ENCODE measurements at regions not wholly inside any gene's neighbourhood (a gene's known extent, or its start where the extent isn't known, plus 50 kb on each side); places are given as distances from the start of the nearest gene placed in this dataset.
"Not testable (repeated sequence)": the region's sequence is repeated elsewhere in the genome, so short reads cannot be mapped to it uniquely, and the experiment has no call there.

GRCh38 chr4:126182336-126182735 lies 867.6 kb downstream of the FAT4 start:
- no peak for DNase-seq

- no peak for DNase-seq
Observed at GRCh38 chr4:126182786-126183185, 868.0 kb downstream of the FAT4 start.

GRCh38 chr4:126183206-126183605 lies 868.5 kb downstream of the FAT4 start:
- DNase-seq, result no peak

GRCh38 chr4:126191536-126191935 lies 876.8 kb downstream of the FAT4 start:
- no peak for DNase-seq

DNA sequence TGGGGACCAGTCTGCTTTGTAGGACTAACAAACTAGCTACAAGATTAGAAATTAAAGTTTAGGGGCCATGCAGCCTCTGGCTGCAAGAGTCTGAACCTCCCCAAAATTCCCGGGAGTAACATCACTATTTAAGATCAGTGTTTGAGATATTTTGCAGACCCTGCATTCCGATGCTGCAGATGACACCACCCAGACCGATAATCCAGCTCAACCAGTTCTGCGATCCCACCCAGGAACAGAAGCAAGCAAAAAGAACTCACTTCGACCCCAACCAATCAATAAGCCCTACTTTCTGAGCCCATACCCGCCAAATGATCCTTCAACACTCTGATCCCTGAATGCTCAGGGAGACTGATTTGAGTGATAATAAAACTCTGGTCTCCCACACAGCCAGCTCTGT lies 877.8 kb downstream of the FAT4 start:
- no peak for DNase-seq

- not testable (repeated sequence) for DNase-seq
Observed at GRCh38 chr4:126201251-126202138, 886.7 kb downstream of the FAT4 start.

DNA sequence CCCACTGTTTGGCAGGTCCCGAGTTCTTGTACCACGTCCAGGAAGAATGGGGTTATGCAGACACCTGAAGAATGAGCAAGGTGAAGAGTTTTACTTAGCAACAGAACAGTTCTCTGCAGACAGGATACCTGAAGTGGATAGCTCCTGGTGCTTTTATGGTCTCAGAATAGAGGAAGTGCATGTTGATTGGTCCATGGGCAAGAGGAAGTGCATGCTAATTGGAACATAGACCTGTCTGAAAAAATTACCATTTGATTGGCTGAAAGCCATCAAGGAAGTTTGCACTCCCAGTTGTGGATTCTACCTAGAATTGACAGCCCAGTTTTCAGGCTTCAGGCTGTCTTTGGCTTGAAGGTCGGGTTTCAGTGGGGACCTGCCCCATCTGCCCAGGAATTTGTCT lies 887.5 kb downstream of the FAT4 start:
- DNase-seq, result no peak

GRCh38 chr4:126207910-126208309 lies 893.2 kb downstream of the FAT4 start:
- no peak for DNase-seq

GRCh38 chr4:126209147-126209546 lies 894.4 kb downstream of the FAT4 start:
- DNase-seq, result no peak

GRCh38 chr4:126213996-126214395 lies 899.2 kb downstream of the FAT4 start:
- no peak for DNase-seq

- no peak for DNase-seq
Observed at GRCh38 chr4:126215759-126216158, 901.0 kb downstream of the FAT4 start.

GRCh38 chr4:126216611-126217010 lies 901.9 kb downstream of the FAT4 start:
- DNase-seq, result no peak

DNA sequence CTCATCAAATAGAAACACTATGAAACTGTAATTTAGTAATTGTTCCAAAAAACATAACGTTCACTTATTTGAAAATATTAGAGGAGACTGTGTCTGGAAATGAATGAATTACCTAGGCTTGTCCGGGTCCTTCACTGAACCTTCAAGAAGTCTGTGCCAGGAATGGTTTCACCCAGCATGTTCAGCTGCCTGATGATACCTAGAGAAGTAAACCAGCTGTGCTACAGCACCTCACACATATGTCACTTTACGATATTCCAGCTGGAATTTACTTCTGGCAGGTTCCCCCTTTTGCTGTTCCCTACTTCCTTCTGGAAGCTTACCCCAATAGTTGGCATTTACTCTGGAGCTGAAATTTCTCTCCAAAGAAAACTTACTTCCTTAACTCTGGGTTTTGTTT lies 906.5 kb downstream of the FAT4 start:
- no peak for DNase-seq

DNA sequence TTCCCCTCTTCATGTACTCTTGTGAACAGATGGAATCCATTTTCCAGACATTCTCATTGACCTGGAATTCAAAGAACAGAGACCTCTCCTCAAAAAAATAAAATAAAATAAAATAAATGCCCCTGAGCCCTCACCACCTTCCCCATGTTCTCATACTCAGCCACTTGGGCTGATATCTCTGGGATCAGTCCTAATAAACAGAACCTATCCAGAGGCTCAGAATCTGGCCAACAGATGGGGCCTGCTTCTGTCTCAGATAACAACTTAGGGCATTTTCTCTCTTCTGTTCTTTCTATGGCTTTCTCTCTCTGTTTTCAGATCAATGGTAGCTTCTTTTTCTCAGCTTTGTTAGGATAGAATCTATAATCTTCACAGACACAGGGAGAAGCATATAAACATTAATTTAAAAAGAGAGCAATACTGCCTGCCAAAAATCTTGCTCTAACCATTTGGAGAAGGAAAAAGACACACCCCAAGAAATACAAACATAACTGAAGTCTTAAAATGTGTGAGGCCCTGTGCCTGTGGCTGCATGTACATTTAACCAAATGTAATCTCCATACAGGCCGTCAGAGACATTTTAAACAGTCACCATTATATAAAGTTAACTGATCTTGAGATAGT lies 907.1 kb downstream of the FAT4 start:
- DNase-seq, result no peak

DNA sequence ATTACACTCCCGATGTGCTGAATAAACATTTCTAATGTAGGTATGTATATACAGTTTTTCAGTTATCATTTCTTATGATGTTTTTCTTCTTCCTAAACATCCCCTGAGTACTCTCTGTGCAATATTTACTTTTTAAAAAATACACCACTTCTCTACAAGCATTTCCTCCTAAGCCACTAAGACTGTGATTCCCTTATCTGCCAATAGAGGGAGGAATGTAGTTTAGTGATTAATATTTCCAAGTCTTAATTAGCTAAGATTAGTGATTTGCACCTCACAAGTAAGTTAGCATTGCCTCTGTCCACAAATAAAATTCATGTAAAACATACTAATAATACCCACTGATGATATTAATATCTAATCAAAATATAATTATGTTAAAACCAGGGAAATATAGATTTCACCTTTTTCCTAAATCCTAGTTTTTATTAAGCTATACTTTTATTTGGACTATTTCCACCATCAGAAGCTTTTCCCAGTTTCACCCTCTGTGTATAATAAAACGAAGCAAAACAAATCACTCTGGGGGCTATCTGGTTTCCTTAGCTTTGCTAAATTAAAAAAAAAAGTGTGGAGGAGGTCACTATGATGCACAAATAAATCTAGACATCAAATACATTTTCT lies 909.1 kb downstream of the FAT4 start:
- DNase-seq, result no peak

DNA sequence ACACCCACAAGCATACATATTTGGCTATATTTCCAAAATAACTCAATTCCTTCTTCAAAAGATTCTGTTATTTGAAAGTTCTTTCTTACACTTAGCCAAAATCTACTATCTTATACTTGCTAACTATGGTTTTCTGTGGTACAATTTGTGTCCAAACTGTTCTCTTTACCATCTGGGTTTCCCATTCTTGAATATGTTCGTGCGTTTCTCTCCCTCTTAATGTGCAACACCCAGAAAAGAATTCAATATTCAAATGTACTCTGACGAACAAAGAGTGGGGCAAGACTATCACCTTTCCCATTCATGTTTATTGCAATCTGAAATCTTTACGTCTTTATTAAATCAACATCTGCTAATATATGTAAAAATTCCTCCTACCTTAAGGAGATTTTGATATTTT lies 912.7 kb downstream of the FAT4 start:
- DNase-seq, result no peak

- DNase-seq, result no peak
Observed at GRCh38 chr4:126230269-126230668, 915.5 kb downstream of the FAT4 start.

DNA sequence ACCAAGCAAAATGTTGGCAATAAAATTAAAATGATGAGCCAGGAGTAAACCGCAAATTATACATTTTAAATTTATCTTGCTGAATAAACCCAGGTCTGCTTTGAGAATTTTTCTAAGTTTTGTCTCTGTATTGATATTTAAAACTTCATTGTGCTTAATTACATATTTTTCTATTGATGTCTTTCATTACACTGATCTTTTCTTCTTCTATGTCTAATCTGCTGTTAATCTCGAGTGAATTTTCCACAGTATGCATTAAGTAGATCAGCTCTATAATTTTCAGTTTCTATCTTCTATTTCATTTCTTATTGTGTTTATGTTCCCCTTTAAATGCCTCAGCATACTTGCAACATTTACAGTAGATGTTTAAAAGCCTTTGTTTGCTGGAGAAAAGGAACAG lies 918.7 kb downstream of the FAT4 start:
- no peak for DNase-seq

DNA sequence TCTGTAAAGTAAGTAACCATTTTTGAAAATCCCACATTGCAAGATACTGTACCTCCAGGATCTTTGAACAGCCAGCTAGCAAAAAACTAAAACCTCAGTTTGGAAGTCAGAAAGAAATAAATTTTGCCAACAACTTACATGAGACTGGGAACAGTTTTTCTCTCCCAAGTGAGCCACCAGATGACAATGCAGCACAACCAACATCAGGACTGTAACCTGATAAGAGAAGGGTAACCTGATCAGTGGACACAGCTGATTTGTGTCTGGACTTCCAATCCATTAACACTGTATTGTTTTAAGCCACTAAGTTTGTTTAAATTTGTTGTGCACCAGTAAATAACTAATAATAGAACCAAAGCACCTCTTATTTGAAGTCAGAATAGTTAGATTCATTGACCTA lies 923.3 kb downstream of the FAT4 start:
- no peak for DNase-seq

DNA sequence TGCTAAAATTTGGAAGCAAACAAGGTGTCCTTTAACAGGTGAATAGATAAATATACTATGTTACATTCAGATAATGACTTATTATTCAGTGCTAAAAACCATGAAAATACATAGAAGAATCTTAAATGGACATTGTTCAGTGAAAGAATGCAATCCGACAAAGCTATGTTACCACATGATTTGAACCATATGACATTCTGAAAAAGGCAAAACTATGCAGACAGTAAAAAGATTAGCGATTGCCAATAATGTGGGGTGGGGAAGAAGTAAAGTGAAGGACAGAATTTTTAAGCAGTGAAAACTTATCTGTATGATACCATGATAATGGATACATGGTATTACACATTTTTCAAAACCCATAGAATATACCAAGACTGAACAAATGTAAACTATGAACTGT lies 926.9 kb downstream of the FAT4 start:
- DNase-seq, result no peak

DNA sequence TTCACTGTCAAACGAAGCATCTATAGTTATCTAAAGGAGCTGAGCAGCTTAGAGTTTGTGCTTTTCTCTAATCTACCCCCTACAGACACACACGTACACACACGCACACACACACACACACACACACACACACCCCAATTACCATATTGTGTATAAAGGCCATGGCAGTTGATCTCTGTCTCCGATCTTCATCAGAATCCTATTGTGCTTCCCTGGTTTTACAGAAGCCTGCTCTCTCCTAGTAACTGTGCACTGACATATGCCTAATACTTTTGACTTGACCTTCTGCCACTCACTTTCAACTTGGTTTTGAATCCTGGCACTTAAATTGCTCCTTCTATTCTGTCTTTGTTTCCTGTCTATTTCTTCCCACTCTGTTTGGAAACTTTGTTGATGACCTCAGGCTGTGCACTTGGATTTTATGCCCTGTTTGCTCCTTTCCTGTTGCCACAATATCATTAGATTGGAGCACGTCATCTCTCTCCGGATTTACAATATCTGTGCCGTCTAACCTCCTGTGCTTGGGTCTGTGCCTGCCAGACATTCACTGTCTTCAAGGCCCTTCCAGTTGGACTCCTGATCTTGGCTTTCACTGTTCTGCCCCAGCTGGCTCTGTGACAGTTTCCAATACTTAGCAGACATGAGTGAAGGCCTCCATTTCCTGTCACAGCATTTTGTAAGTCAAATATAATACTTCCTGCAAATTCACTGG lies 928.1 kb downstream of the FAT4 start:
- no peak for DNase-seq

DNA sequence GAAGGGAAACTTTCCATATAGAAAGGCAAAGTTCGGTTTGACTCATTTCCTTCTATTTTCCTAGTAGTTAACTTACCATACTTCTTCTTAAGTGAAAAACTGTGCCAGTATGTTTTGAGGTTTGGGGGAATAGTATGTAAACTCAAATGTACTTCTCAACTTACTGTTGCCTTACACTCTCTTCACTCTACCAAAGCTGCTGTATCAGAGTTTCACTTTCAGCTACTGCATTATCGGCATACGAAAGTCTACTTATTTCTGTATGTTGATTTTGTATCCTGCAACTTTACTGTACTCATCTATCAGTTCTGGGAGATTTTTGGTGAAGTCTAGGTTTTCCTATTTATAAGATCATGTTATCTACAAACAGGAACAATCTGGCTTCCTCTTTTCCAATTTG lies 932.7 kb downstream of the FAT4 start:
- DNase-seq, result no peak

GRCh38 chr4:126250006-126250405 lies 935.3 kb downstream of the FAT4 start:
- no peak for DNase-seq

DNA sequence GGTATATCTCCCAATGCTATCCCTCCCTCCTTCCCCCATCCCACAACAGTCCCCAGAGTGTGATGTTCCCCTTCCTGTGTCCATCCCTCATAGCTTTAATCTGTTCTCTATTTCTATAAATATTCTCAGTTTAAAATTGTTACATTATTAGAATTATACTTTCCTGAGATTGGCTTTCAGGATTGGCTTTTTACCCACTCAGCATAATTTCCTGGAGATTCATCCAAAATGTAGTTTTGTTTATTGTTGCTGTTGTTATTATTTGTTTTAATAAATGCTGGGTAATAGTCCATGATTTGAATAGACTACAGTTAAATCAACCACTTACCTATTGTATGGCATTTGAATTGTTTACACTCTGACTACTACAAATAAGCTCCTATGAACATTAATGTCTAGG lies 936.4 kb downstream of the FAT4 start:
- no peak for DNase-seq
